ENCODE measurements at regions not wholly inside any gene's neighbourhood (a gene's known extent, or its start where the extent isn't known, plus 50 kb on each side); places are given as distances from the start of the nearest gene placed in this dataset.

GRCh38 chr12:34105392-34105933 is 83.2 kb downstream of the ALG10 start:
- TF ChIP-seq YY1 (IDR thresholded peaks at IDR 0.05; ENCODE audit: insufficient read depth, insufficient read length) = no peak
- no peak for TF ChIP-seq ZNF274 (IDR thresholded peaks at IDR 0.05; ENCODE audit: low read depth, low read length)
